Adipocyte (in vitro differentiated cells): ENCODE measurements at regions not wholly inside any gene's neighbourhood (a gene's known extent, or its start where the extent isn't known, plus 50 kb on each side); places are given as distances from the start of the nearest gene placed in this dataset.

Experiments
- DNase-seq: peaks from one replicate; pipeline ENCODE4 v3.0.0-alpha.2; 2015; ENCODE audit warnings: low read depth
- H3K27me3 ChIP-seq: replicated peaks from 2 replicates; pipeline ENCODE4 v1.7.0; 2013; ENCODE audit warnings: mild to moderate bottlenecking, low read length, moderate library complexity; ENCODE audit not compliant: control insufficient read depth, insufficient read depth
- H3K36me3 ChIP-seq: 2 replicates; pipeline ENCODE4 v1.7.0; 2013; ENCODE audit warnings: low read length, mild to moderate bottlenecking, moderate library complexity; ENCODE audit not compliant: control insufficient read depth, insufficient read depth, severe bottlenecking
- H3K4me1 ChIP-seq: 2 replicates; pipeline ENCODE4 v1.7.0; 2013; ENCODE audit warnings: mild to moderate bottlenecking, low read length, moderate library complexity; ENCODE audit not compliant: control insufficient read depth, insufficient read depth
- H3K4me3 ChIP-seq: 2 replicates; pipeline ENCODE4 v1.7.0; 2013; ENCODE audit warnings: mild to moderate bottlenecking, low read length, moderate library complexity
- H3K9ac ChIP-seq: 2 replicates; pipeline ENCODE4 v1.7.0; 2013; ENCODE audit warnings: mild to moderate bottlenecking, low read length, moderate library complexity
- H3K9me3 ChIP-seq: 2 replicates; pipeline ENCODE4 v1.7.0; 2013; ENCODE audit warnings: mild to moderate bottlenecking, low read length, moderate library complexity; ENCODE audit not compliant: control insufficient read depth

DNA sequence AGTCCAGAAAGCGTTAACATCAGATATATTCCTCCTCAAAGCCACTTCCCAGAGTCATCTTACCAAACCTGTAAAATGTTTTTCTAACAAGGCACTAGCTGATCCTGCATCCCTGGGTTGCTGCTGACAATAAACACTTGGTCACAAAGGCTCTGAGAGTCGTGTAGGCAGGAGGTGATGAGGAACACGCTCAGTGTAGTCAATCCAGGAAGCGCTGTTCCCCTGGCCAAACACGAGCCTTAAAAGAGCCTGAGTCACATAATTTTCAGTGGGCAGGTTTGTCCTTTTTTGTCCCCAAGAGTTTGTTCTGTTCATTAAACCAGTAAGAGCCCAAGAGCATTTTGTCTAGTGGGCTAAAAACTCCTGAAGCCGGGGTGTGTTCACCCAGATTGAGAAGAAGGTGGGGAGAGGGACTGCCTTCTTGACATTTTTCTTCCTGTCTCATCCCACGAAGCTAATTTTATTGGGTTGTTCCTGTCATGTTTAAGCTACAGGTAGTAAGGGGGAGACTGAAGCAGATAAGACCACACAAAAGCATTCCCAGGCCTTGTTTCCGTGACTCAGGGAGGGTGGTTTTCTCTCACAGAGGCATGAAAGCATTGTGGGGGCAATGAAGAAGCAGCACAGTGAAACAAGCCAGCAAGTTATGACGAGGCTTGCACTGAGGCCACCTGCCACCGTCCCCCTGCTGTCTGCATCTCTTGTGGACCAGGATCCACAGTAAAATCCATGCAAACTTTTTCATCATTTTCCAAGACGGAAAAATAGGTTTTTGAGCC is 73.7 kb downstream of the FOXB1 start:
- Histone ChIP-seq H3K27me3 (no peaks in the 10 kb centered on the region), H3K36me3 (no peaks in the 10 kb centered on the region), H3K9ac (no peak overlapping the region), H3K4me1 (peaks cover 18% of the 10 kb centered on the region), H3K4me3 (no peak overlapping the region), H3K9me3 (no peaks in the 10 kb centered on the region)
- no peak for DNase-seq

DNA sequence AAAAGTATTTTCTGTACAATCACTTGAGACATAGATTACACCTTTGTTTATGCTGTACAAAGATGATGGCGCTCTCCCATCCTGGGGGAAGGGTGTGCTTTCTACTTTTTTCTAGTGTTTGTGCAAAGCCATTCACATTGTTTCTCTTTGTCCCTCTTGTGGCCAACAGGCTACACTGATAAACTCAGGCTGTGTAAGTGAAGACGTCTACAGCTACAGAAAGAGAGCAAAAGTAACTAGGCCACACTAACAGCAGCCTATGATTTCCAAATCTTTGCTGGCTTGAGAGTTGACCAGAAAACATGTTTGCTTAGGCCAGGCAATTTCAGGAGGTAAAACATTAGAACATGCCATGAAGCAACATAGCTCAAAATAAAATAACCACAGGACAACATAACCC is 75.1 kb downstream of the FOXB1 start:
- no peaks in the 10 kb centered on the region for H3K9me3 ChIP-seq
- no peaks in the 10 kb centered on the region for H3K27me3 ChIP-seq
- H3K9ac ChIP-seq = no peak overlapping the region
- H3K36me3 ChIP-seq = no peaks in the 10 kb centered on the region
- no peak overlapping the region for H3K4me3 ChIP-seq
- H3K4me1 ChIP-seq = peaks cover 14% of the 10 kb centered on the region
- DNase-seq = no peak

DNA sequence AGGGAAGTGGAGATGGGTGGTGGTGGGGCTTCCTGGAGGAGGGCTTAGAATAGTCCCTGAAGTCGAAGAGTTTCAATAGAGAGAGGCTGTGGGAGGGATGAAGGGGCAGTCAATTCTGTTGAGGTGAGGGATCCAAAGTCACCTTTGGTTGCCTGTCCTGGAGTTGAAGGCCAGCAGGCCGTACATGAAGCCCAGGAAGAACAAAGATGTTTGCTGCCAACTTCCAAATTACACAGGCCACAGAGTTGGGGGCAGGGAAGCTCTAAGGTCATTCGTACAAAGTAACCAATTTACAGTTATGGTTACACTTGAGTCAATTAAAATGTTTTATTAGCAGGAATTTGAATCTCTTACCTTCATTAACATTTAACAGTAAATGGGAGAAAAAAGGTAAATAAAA is 77.9 kb downstream of the FOXB1 start:
- H3K9me3 ChIP-seq = no peaks in the 10 kb centered on the region
- peaks cover 15% of the 10 kb centered on the region for H3K4me1 ChIP-seq
- DNase-seq = no peak
- H3K27me3 ChIP-seq = no peaks in the 10 kb centered on the region
- no peak overlapping the region for H3K4me3 ChIP-seq
- H3K36me3 ChIP-seq = no peaks in the 10 kb centered on the region
- H3K9ac ChIP-seq = no peak overlapping the region

DNA sequence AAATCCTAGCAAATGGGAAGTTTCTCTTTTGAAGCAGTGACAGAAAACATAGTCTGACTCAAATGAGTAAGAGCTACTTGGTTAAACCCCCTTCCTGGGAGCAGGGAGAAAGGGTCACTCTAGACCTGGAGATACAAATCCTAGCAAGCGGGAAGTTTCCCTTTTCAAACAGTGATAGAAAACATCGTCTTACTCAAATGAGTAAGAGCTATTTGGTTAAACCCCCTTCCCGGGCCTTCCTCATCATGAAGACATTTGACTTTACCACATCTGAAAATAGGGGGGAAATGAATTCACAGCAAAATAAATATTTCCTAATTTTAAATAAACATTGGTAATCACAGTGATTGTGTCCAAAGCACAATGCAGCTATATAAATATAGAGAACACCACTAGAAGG is 79.2 kb downstream of the FOXB1 start:
- Histone ChIP-seq H3K36me3 (no peaks in the 10 kb centered on the region), H3K9me3 (no peaks in the 10 kb centered on the region), H3K27me3 (no peaks in the 10 kb centered on the region), H3K4me3 (no peak overlapping the region), H3K9ac (no peak overlapping the region), H3K4me1 (peaks cover 28% of the 10 kb centered on the region)
- DNase-seq = peak; percentile 8

DNA sequence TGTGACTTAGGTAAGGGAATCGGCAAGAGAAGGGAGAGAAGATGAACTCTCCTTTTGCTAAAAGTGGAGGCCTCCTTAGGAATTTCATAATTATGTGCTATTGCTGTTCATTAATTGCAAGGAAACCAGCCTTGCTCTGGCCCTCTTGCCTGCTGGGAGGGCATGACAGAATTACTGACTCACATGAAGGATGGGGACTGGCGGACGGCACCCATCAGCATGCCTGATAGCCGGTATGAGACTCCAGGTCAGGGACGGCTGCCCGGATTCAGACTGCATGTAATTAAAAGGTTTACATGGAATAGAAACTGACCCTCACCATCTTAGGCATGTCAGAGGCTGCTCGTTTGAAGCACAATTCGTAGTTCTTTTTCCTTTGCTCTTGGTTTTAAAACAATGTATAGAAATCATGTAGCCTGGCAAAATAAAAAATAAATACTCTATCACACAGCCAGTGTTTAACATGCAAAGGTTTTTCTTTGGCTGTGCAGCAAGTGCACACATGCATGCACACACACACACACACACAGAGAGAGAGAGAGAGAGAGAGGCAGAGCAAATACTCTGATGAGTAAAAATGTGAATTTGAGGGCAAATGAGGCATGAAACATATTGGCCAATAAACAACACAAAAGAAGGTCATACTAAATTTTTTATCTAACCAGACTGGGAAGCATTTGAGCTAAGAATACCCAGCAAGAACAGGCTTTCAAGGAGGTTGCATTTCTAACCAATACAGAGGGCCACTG is 82.7 kb downstream of the FOXB1 start:
- H3K27me3 ChIP-seq = no peaks in the 10 kb centered on the region
- H3K4me1 ChIP-seq = peaks cover 38% of the 10 kb centered on the region

DNA sequence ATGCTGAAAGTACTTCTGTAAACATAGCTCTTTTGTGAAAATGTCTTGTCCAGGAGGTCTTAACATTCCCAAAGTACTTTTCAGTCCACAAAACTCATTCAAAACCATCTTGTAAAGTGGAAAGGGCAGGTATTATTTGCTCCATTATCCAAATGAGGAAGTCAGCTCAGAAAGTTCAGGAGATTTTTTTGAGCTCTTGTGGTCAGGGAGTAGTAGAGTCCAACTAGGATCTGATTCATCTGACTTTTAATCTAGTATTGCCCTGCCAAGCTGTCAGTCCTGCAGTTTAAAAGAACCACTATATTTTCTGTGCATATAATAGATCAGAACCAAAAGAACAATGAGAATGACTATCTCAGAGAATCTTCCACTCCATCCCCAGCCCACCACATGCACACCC is 83.5 kb downstream of the FOXB1 start:
- H3K9ac ChIP-seq = peak overlapping the region; percentile 10
- H3K27me3 ChIP-seq = no peaks in the 10 kb centered on the region
- H3K36me3 ChIP-seq = no peaks in the 10 kb centered on the region
- no peak overlapping the region for H3K4me3 ChIP-seq
- peak; percentile 12 for DNase-seq
- peaks cover 45% of the 10 kb centered on the region for H3K4me1 ChIP-seq
- H3K9me3 ChIP-seq = no peaks in the 10 kb centered on the region

More for the DNA sequence above, 82.7 kb downstream of the FOXB1 start:
- Histone ChIP-seq H3K36me3 (no peaks in the 10 kb centered on the region), H3K9ac (no peak overlapping the region), H3K9me3 (no peaks in the 10 kb centered on the region), H3K4me3 (no peak overlapping the region)
- no peak for DNase-seq

DNA sequence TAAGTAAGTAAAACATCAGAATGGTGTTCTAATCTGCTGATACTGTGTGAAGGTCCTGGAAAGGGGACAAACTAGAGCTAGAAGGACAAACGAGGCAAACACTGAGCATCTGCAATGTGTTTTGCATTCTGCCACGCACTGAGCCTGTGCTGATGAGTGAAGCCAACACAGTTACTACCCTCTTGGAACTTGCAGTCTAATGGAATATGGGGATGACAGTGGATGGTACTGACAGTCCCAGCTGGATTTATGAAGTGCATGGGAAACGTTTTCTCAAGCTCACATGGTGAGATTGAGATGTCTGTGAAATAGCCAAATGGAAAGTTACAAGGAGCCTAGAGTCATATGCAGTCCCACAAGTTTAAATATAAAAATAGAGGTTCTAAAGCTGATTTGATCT is 86.6 kb downstream of the FOXB1 start:
- Histone ChIP-seq H3K9me3 (no peaks in the 10 kb centered on the region), H3K27me3 (no peaks in the 10 kb centered on the region), H3K9ac (peak overlapping the region; percentile 45), H3K4me3 (no peak overlapping the region), H3K36me3 (no peaks in the 10 kb centered on the region), H3K4me1 (peaks cover 68% of the 10 kb centered on the region)
- DNase-seq = no peak

DNA sequence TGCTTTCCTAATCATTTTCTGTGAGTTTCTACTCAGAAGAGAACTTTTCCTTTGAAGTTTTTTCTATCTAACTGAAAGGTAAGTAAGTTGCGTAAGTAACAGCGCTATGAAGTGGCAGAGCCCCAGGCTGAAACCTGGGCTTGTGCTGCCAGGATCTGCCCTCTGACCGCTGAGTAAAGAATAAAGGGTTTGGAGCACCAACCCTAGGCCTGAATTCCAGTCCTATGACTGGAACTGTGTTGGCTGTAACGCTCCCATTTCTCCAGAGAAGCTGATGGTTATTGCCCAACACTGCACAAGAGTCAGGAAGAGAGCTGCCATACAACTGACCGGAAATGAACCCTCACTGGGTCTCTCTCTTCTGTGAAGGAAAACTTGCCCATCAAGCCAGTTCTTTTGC is 87.0 kb downstream of the FOXB1 start:
- peak overlapping the region; percentile 4 for H3K4me3 ChIP-seq

DNA sequence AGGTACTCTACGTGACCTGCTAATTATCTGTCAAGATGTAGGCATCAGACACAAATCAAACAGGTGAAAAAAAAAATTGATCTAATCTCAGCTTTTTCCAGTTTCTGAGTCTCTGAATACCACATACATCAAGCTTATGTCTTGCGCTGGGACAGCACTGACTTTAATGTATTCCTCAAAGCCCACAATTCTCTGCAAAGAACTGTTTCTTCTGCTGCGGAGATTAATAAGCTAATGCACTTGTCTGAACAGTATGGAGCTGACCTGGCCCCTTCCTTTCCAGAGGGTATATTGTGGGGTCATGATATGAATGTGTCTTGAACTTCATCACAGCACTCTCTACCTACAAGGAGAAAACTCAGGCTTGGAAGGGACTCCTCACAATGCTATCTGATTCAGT is 87.8 kb downstream of the FOXB1 start:
- peaks cover 6% of the 10 kb centered on the region for H3K9me3 ChIP-seq
- no peaks in the 10 kb centered on the region for H3K27me3 ChIP-seq
- H3K9ac ChIP-seq = peak overlapping the region; percentile 21
- H3K4me3 ChIP-seq = no peak overlapping the region
- DNase-seq = no peak
- peaks cover 71% of the 10 kb centered on the region for H3K4me1 ChIP-seq
- H3K36me3 ChIP-seq = no peaks in the 10 kb centered on the region

More for the DNA sequence above, 87.0 kb downstream of the FOXB1 start:
- peak; percentile 88 for DNase-seq
- Histone ChIP-seq H3K9me3 (no peaks in the 10 kb centered on the region), H3K4me1 (peaks cover 72% of the 10 kb centered on the region), H3K9ac (peak overlapping the region; percentile 21), H3K36me3 (no peaks in the 10 kb centered on the region), H3K27me3 (no peaks in the 10 kb centered on the region)

DNA sequence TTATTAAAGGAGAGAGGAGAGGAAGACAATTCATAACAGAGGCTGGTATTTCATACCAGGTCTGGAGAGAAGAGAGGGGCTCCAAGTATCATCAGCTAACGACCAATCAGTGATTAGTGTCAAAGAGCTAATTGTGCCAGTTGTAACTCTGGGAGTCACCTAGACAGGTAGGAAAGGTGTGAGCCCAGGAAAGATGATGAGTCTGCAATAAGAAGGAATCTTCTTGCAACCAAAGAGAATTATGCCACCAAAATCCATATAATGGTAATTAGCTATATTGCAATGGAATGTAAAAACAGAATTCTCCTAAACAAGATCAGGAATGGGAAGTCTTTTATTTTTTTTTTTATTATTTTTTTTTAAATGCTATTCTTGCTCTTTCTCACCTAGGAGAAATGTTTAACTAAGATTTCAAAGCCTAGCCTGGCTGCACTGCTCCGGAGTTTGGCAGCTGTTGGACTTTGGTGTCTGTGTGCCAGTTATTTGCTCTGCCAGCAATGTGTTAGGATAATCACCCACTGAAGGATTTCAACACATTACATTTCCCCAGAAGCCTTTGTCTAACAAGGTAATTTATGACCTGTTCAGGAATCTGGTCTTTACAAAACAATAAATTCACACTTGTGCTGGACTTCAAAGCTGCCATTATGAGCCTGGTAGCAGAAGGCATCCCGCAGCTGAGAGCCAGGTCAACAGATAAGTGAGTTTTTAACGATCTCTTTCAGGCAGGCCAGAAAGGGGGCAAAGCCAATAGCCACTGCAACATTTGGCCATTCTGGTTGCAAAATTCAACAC is 89.4 kb downstream of the FOXB1 start:
- Histone ChIP-seq H3K4me1 (peaks cover 57% of the 10 kb centered on the region), H3K9ac (no peak overlapping the region), H3K27me3 (no peaks in the 10 kb centered on the region), H3K36me3 (no peaks in the 10 kb centered on the region), H3K9me3 (peaks cover 13% of the 10 kb centered on the region), H3K4me3 (no peak overlapping the region)
- no peak for DNase-seq

DNA sequence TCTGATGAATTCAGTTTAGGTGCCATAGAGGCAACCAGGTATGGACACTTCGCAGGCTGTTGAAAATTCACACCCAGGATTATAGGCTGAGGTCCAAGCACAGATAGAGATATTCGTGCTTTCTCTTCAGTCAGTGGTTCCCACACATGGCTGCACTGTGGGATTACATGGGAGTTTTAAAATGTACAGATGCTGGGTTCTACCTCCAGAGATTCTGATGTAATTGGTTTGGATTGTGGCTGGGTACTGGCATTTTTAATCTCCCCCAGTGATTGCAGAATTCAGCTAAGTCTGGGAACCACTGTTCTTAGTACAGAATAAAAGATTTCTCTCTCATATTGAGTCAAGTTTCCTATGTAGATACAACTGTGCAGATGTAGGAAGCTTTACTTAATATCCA is 91.6 kb downstream of the FOXB1 start:
- peaks cover 50% of the 10 kb centered on the region for H3K4me1 ChIP-seq
- peak overlapping the region; percentile 5 for H3K4me3 ChIP-seq
- no peaks in the 10 kb centered on the region for H3K36me3 ChIP-seq
- no peaks in the 10 kb centered on the region for H3K27me3 ChIP-seq
- no peak overlapping the region for H3K9ac ChIP-seq
- DNase-seq = peak; percentile 39
- H3K9me3 ChIP-seq = peaks cover 13% of the 10 kb centered on the region
